ENCODE measurements at regions not wholly inside any gene's neighbourhood (a gene's known extent, or its start where the extent isn't known, plus 50 kb on each side); places are given as distances from the start of the nearest gene placed in this dataset.

GRCh38 chr6:160934157-160934556, 57.4 kb upstream of the MAP3K4 start:
- H3K4me3 ChIP-seq, result no peak overlapping the region
- no peaks in the 10 kb centered on the region for H4K20me1 ChIP-seq
- no peak overlapping the region for H3K9ac ChIP-seq
- TF ChIP-seq Cebpa-rat (IDR thresholded peaks at IDR 0.05), result no peak
- peak overlapping the region in 2 of 11 experiments; percentile 27 to 32; a peak in 4 of 22 replicates for H3K4me2 ChIP-seq
- H3K36me3 ChIP-seq, result no peaks in the 10 kb centered on the region
- no peaks in the 10 kb centered on the region for H3K27me3 ChIP-seq
- peaks cover 0 to 9% (median 0%) of the 10 kb centered on the region in 11 experiments; a peak in 1 of 22 replicates for H3K9me3 ChIP-seq (replicated peaks in 1 of 11)
- H3K27ac ChIP-seq, result no peak overlapping the region
- H3K4me1 ChIP-seq, result peaks cover 0 to 29% (median 0%) of the 10 kb centered on the region in 10 experiments; a peak in 4 of 20 replicates

GRCh38 chr6:160940197-160940596, 51.4 kb upstream of the MAP3K4 start:
- Histone ChIP-seq H3K9ac (no peak overlapping the region), H3K4me3 (no peak overlapping the region), H3K27ac (no peak overlapping the region), H3K36me3 (no peaks in the 10 kb centered on the region), H3K4me1 (no peaks in the 10 kb centered on the region), H3K27me3 (no peaks in the 10 kb centered on the region), H3K4me2 (no peak overlapping the region), H4K20me1 (no peaks in the 10 kb centered on the region), H3K9me3 (replicated peaks in 1 of 11) (peaks cover 0 to 9% (median 4%) of the 10 kb centered on the region in 11 experiments; a peak in 1 of 22 replicates)
- no peak for TF ChIP-seq Cebpa-rat (IDR thresholded peaks at IDR 0.05)

Data from BLaER1 treated with 17β-estradiol and CSF1 and Interleukin-3, amounts not matched to agents 10 nM and 100 nM (cell line).